Aorta (tissue), 5 donors: ENCODE measurements at regions not wholly inside any gene's neighbourhood (a gene's known extent, or its start where the extent isn't known, plus 50 kb on each side); places are given as distances from the start of the nearest gene placed in this dataset.

Experiments
- ATAC-seq: fragments of 200-7000 bp; cut with Tn5 transposase; one replicate; pipeline ENCODE4 v1.9.1; 2022; ENCODE audit warnings: moderate library complexity; ENCODE audit not compliant: low FRiP score
- DNase-seq, 2 donors: peaks; one replicate each; pipeline ENCODE4 v3.0.0-alpha.2; 2020
- H3K27ac ChIP-seq, 2 donors: one replicate each; pipeline ENCODE4 v1.5.1; 2013; ENCODE audit warnings: low read length in 2 of 2, mild to moderate bottlenecking in 2 of 2, moderate library complexity in 2 of 2, control low read depth in 1 of 2, inconsistent platforms in 1 of 2, low read depth in 1 of 2
- H3K27me3 ChIP-seq, 2 donors: one replicate each; pipeline ENCODE4 v1.6.1; 2013; ENCODE audit warnings: control low read depth in 1 of 2, low read length in 1 of 2, mild to moderate bottlenecking in 1 of 2, moderate library complexity in 1 of 2; ENCODE audit not compliant: insufficient read depth in 2 of 2, control insufficient read depth in 1 of 2
- H3K36me3 ChIP-seq, 2 donors: one replicate each; pipeline ENCODE4 v1.6.1; 2013; ENCODE audit warnings: control low read depth in 1 of 2, low read length in 1 of 2, mild to moderate bottlenecking in 1 of 2; ENCODE audit not compliant: insufficient read depth in 2 of 2, control insufficient read depth in 1 of 2
- H3K4me1 ChIP-seq, 2 donors: one replicate each; pipeline ENCODE4 v1.6.1; 2013; ENCODE audit warnings: low read length in 2 of 2, control low read depth in 1 of 2, mild to moderate bottlenecking in 1 of 2, moderate library complexity in 1 of 2; ENCODE audit not compliant: insufficient read depth in 2 of 2, control insufficient read depth in 1 of 2
- H3K4me3 ChIP-seq, 2 donors: one replicate each; pipeline ENCODE4 v1.5.1; 2013; ENCODE audit warnings: low read length in 2 of 2, control low read depth in 1 of 2, mild to moderate bottlenecking in 1 of 2
- H3K9me3 ChIP-seq: one replicate; pipeline ENCODE4 v1.6.1; 2013; ENCODE audit warnings: mild to moderate bottlenecking, low read length; ENCODE audit not compliant: control insufficient read depth
- WGBS, 2 donors: extraction: QIAGEN DNeasy Blood & Tissue Kit; methylation state at CpG; one replicate each; pipeline ENCODE4 v1.1.7; 2013; 5-methylcytosine and 5-hydroxymethylcytosine counted together
- intact Hi-C, 2 donors: fragments of 100-400 bp; cut with DNase I; formaldehyde crosslinking; loops; one replicate each; pipeline versions ENCODE4 v1.14.2 to v1.15.0; 2022
- donor health status: healthy with polysubstance abuse.
- donor health status: Bipolar disorder and iron deficiency.
- donor health status: DM: no; HTN: no; CAD: no.
- donor health status: DM: no; HTN: no; CAD: no.
- donor health status: DM: yes; HTN: yes; CAD: no.

- peaks cover 0 to 7% of the 10 kb centered on the region in 2 donors for H3K4me1 ChIP-seq
- no peaks in the 10 kb centered on the region for H3K36me3 ChIP-seq
- DNase-seq = no peak
- intact Hi-C loops = no loop called here
- H3K27ac ChIP-seq = no peak overlapping the region
- no peak for ATAC-seq
- 88 to 89% methylated on average over 9 of the region's 9 CpGs for WGBS, 2 donors
- H3K4me3 ChIP-seq = no peak overlapping the region
- H3K27me3 ChIP-seq = no peaks in the 10 kb centered on the region
- H3K9me3 ChIP-seq = no peaks in the 10 kb centered on the region
Measured at GRCh38 chr7:130909881-130910672, 176.1 kb upstream of the KLF14 start.

DNA sequence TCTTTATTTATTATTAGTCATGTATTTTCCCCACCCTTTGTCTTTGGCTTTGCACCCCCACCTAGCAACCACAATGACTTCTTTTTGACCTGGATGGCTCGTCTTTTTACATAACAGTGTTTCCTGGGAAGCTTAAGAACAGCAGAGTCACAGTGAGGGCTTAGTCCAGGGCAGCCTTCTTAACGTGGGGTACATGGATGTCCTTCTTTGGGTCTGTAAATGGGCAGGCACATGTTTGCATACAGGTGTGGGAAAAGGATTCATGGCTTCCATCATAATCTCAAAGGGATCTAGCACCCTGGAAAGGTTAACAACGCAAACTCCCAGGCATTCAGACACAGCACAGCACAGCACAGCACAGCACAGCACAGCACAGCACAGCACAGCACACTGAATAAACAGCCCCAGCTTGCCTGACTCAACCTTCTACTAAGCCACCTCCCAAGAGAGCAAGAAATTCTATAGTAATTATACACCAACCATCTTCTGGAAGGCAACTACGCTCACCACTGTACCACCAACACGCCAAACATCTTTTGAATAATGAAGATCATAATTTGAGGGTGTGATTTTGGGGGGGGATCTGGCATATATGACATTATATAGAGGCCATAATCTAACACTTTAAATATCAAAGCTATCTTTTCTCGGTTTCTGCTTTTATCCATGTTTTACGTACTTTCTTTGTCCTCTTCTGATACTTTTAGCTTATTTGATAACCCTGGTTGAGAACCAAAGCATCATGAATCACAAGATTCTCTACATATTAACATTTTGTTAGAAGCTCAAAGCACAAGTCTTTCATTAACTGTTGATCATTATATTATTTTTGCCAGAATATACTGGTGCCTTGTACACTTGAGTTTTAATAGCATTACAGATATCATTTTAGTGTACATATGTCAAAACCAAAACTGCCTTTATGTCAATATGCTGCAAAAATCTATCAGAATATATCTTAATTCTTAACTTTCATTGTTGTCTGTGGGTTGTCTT lies 177.2 kb upstream of the KLF14 start:
- Histone ChIP-seq H3K27me3 (no peaks in the 10 kb centered on the region), H3K4me1 (peaks cover 3 to 11% of the 10 kb centered on the region in 2 donors), H3K9me3 (no peaks in the 10 kb centered on the region), H3K4me3 (peak overlapping the region in 1 of 2 donors; percentile 26), H3K27ac (peak overlapping the region in 1 of 2 donors; percentile 65), H3K36me3 (no peaks in the 10 kb centered on the region)
- no peak for DNase-seq
- no peak for ATAC-seq
- WGBS, 2 donors = 79 to 85% methylated on average over 7 of the region's 7 CpGs
- intact Hi-C loops = no loop called here

DNA sequence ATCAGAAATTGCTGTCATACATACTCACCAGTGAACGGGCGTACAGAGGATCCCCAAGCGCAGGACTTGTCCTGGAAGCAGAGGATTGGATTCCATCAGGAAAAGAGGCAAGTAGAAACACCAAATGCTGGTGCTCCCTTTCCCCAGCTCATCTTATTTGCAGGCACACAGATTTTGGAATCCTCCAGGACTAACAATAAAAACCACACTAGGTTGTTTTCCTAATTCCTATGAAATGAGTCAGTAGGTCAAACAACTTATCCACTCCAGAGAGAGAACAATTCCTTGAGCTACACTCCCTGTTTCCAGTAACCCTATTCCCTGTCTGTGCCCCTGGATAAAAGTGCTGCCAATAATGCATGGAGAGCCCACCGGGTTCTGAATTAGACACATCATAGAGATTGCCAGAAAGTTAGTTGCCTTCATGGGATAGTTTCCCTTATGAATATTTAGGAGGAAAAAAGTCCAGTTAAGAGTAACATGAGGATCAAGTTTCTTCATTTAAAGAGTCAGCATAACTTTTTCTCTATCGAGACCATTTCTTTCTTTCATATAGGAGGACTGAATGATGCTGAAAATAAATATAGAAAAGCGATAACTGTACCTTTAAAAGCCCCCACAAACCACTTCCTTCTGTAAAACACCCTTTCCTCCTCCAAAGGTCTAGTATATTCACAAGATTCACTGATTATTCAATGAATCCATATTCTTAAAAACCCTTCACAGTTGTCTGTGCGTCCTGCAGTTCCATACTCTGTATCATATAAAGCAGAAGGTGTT lies 178.3 kb upstream of the KLF14 start:
- no peaks in the 10 kb centered on the region for H3K36me3 ChIP-seq
- peak overlapping the region; percentile 72 to 80 for H3K4me3 ChIP-seq
- H3K9me3 ChIP-seq = no peaks in the 10 kb centered on the region
- no peak for DNase-seq
- H3K27ac ChIP-seq = peak overlapping the region; percentile 84 to 89
- no peaks in the 10 kb centered on the region for H3K27me3 ChIP-seq
- H3K4me1 ChIP-seq = peaks cover 3 to 11% of the 10 kb centered on the region in 2 donors
- WGBS, 2 donors = 10 to 16% methylated on average over 7 of the region's 7 CpGs
- ATAC-seq = peak; percentile 40
- intact Hi-C loops = no loop called here

DNA sequence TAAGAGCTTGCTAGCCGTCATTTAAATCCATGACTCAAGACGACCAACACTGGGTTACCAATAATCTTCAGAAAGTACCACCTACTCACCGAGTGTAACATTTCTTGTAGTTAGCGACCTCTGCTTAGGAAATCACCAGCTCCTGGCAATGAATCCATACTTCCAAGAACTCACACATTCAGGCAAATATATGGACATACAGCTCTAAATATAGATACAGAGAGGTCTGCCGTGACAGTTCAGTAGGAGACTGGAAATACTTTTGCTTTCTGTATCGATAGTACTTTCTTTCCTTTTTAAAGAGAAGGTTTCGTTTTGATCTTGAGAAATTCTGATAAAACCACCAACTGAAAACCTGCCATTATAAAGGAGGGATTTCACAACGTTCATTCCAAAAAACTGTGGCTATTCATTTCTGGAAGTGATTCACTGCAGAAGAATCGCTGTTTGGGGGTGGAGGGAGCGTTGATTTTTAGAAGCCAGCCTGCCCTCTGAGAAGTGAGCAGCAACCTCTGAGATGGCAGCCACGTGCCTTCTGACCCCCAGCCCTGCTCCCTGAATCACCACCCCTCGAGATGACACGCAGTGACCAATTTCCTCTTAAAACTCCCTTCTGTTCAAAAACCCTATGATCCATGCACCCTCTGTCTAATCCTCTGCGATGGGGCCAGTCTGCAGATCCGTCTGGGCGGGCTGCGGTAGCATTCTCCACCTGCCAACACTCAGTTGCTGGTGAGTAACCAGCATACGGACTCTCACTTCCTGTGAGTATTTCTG lies 179.0 kb upstream of the KLF14 start:
- 0 to 1% methylated on average over 18 of the region's 18 CpGs for WGBS, 2 donors
- Histone ChIP-seq H3K36me3 (no peaks in the 10 kb centered on the region), H3K27me3 (no peaks in the 10 kb centered on the region), H3K9me3 (no peaks in the 10 kb centered on the region), H3K27ac (peak overlapping the region; percentile 89 to 90), H3K4me1 (peaks cover 3 to 11% of the 10 kb centered on the region in 2 donors), H3K4me3 (peak overlapping the region; percentile 72 to 80)
- intact Hi-C loops = no loop called here
- ATAC-seq (peak; percentile 84), DNase-seq (peak; percentile 86 to 91)

GRCh38 chr7:130913639-130914553 lies 179.9 kb upstream of the KLF14 start:
- H3K27me3 ChIP-seq = no peaks in the 10 kb centered on the region
- intact Hi-C loops = no loop called here
- 34 to 36% methylated on average over 12 of the region's 12 CpGs for WGBS, 2 donors
- peak overlapping the region; percentile 79 to 90 for H3K27ac ChIP-seq
- H3K4me3 ChIP-seq = no peak overlapping the region
- no peaks in the 10 kb centered on the region for H3K9me3 ChIP-seq
- H3K36me3 ChIP-seq = no peaks in the 10 kb centered on the region
- peaks cover 3 to 11% of the 10 kb centered on the region in 2 donors for H3K4me1 ChIP-seq
- ATAC-seq (no peak), DNase-seq (no peak)

- intact Hi-C loops = no loop called here
- Histone ChIP-seq H3K36me3 (no peaks in the 10 kb centered on the region), H3K27me3 (no peaks in the 10 kb centered on the region), H3K4me3 (no peak overlapping the region), H3K9me3 (no peaks in the 10 kb centered on the region), H3K27ac (peak overlapping the region; percentile 13 to 30), H3K4me1 (peaks cover 3 to 11% of the 10 kb centered on the region in 2 donors)
- 92 to 96% methylated on average over 10 of the region's 10 CpGs for WGBS, 2 donors
- DNase-seq (no peak), ATAC-seq (no peak)
Measured at GRCh38 chr7:130914554-130915294, 180.7 kb upstream of the KLF14 start.

DNA sequence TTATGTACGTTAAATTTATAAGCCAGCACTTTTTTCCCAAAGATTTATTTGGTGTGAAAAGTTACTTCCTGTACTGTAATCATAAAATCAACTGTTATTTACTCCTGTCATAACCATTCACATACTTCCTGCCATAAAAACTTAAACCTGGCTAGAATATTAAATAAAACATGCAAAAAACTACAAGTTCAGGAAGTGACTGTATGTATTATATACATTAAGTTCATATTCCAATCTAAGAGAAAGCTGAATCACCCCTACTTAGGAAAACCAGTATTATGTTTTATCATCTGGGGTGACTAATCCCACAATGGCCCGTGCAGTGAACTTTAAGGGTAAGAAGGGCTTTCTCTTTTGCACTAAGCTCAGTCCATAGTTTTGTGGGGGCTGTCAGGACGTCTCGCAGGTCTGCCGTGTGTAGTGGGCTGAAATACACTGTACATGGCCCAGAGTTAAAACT lies 183.7 kb upstream of the KLF14 start:
- DNase-seq (no peak), ATAC-seq (no peak)
- Histone ChIP-seq H3K27ac (peak overlapping the region in 1 of 2 donors; percentile 32), H3K27me3 (no peaks in the 10 kb centered on the region), H3K36me3 (no peaks in the 10 kb centered on the region), H3K4me3 (no peak overlapping the region), H3K9me3 (no peaks in the 10 kb centered on the region), H3K4me1 (peaks cover 8 to 15% of the 10 kb centered on the region in 2 donors)
- intact Hi-C loops = no loop called here
- WGBS, 2 donors = 85 to 86% methylated on average over 5 of the region's 5 CpGs
